Endometrium (tissue), 2 donors: ENCODE measurements at regions not wholly inside any gene's neighbourhood (a gene's known extent, or its start where the extent isn't known, plus 50 kb on each side); places are given as distances from the start of the nearest gene placed in this dataset.

Source experiments
- FAIRE-seq: peaks from 2 replicates; lab custom pipeline; 2012; peaks lifted over from hg19 to GRCh38; lab: Jason Lieb, UNC
- donor health status: control.
- donor health status: control.

DNA sequence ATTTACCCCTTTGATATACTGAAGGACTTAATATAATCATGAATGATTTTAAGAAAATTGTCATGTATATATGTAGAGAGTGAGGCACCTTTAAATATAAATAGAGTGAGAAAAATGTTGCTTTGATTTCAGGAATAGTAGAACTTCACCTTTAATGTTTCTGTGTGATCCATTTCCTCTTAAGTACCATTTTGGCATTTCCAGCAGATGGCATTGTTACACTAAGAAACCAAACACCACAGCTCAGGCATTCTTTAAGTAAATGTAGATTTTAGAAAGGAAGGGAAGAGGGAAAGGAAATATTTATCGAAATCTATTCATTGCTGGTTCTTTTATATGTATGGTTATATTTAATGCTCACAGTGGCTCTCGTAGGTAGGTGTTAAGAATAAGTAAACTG lies 556.7 kb upstream of the FBXO33 start:
- FAIRE-seq = peak; percentile 94

- FAIRE-seq = no peak
Observed at GRCh38 chr14:39984323-39984722, 552.1 kb upstream of the FBXO33 start.

DNA sequence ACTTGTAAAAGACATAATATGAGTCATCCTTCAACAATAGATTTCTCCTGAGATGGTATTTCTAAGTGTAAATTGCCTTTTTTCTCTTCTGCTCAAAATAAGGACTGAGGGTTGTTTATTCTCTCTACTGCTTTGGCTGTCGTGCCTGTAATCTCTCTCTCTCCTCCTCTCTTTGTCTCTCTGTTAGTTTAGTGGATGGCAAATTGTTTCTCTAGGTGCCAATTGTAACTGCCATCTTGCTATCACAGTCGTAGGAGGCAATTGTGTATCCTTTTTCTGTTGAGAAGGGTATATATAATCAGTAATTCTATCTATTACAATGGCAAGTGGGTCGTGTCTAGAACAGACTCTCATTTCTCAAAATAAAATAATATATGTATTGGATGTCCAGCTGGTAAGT lies 545.0 kb upstream of the FBXO33 start:
- no peak for FAIRE-seq

DNA sequence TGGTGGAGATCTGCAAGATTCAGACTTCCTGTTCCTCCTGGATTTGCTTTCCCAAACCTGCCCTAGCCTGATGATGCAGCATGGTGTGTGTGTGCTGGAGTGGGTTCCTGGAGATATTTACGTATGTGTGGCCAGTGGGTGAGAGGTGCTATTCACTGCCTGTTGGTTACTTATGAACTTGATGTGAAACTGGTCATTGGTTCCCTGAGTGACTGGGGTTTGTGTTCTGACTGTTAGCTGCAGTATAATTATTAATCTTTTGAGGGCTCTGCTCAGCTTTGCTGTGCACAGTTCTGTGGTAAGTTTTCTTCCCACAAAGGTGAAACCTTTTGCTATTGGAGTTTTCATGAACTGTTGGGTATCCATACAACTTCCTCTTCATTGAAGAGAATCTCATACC lies 541.8 kb upstream of the FBXO33 start:
- FAIRE-seq = no peak

DNA sequence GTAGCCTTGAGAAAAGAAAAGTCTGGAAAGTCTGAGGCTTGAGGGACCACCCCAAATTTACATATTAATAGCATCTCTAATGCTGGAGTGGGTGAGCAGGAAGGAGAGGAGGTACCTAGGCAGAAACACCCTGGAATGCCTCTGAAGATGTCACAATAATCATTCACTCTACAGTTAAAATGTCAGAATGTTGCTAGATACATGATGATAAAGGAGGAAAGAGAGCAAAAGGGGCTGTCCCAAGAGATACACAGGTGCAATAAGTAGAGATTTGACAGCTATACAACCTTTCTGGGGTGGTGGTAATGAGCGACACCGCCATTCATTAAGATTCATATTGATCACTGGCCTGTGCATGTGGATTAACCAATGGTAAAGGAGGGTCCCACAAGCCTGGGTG lies 540.5 kb upstream of the FBXO33 start:
- no peak for FAIRE-seq

DNA sequence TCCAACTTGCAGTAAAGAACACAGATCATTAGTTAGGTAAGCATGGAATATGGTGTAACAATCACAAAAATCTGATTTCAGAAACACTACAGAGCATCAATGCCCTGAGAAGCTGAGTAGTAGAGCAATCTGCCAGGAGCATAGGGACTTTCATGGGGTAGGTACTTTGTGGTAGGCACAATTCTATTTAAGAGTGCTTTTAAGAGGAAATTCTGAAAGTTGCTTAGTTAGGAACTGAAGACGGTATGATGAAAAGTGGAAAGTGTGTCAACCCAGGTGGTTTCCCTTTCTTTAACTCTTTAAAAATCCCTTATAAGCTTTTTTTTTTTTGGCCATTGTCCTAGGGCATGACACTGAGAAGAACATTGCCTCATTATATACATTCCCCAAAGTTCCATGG lies 535.7 kb upstream of the FBXO33 start:
- FAIRE-seq = no peak

GRCh38 chr14:39957987-39958386 lies 525.8 kb upstream of the FBXO33 start:
- no peak for FAIRE-seq

- FAIRE-seq = no peak
Observed at GRCh38 chr14:39957290-39957689, 525.1 kb upstream of the FBXO33 start.

GRCh38 chr14:39956372-39956771 lies 524.1 kb upstream of the FBXO33 start:
- FAIRE-seq = no peak

GRCh38 chr14:39948235-39948634 lies 516.0 kb upstream of the FBXO33 start:
- no peak for FAIRE-seq

DNA sequence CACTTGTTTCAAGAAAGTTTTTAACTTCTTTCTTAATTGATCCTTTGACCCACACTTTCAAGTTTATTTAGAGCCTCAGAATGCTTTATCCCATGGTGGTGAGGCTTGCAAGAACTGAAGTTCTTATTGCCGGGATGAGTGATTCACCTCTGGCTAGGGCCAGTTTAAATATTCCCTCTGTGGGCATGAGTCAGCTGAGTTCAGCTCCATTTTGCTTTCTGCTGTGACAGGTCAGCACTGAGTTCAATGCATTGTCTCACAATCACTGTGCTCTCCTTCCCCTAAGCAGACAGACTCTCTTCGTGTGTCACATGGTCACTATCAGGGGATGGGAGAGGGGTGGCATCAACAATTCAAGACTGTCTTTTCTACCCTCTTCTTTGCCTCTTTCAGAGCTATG lies 514.6 kb upstream of the FBXO33 start:
- no peak for FAIRE-seq

DNA sequence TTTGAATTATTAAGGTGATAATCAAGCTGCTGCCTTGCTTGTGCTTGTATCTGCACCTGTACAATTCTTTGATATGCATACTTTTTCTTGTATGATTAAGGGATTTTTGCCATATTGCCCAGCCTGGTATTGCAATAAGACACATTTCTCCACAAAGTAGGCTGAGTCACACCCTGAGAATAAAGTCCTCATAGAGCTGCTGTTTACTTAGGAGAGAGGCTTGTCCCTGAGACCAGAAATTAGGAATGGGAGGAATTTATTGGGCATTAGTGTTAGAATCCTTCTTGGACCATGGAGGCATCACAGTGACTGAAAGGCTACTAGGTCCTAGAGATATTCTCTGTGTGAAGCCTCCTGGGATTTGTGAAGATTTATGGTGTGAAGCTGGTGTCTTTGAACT lies 506.8 kb upstream of the FBXO33 start:
- FAIRE-seq = no peak

GRCh38 chr14:39912192-39913100 lies 480.2 kb upstream of the FBXO33 start:
- no peak for FAIRE-seq

- no peak for FAIRE-seq
Observed at GRCh38 chr14:39897657-39898056, 465.4 kb upstream of the FBXO33 start.

DNA sequence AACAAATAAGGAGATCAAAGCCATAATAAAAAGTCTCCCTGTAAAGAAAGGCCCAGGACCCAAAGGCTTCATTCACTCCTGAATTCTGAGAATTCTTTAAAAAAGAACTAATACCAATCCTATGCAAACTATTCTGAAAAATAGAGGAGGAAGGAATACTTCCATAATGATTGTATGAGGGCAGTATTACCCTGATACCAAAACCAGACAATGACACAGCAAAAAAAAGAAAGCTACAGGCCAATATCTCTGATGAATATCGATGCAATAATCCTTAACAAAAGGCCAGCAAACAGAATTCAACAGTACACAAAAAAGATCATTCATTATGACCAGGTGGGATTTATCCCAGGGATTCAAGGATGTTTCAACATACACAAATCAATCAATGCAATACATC lies 457.8 kb upstream of the FBXO33 start:
- FAIRE-seq = no peak

GRCh38 chr14:39884091-39884490 lies 451.9 kb upstream of the FBXO33 start:
- FAIRE-seq = no peak

GRCh38 chr14:39880965-39881364 lies 448.7 kb upstream of the FBXO33 start:
- FAIRE-seq = no peak

- no peak for FAIRE-seq
Observed at GRCh38 chr14:39880106-39880695, 448.0 kb upstream of the FBXO33 start.

- no peak for FAIRE-seq
Observed at GRCh38 chr14:39877577-39878190, 445.5 kb upstream of the FBXO33 start.

DNA sequence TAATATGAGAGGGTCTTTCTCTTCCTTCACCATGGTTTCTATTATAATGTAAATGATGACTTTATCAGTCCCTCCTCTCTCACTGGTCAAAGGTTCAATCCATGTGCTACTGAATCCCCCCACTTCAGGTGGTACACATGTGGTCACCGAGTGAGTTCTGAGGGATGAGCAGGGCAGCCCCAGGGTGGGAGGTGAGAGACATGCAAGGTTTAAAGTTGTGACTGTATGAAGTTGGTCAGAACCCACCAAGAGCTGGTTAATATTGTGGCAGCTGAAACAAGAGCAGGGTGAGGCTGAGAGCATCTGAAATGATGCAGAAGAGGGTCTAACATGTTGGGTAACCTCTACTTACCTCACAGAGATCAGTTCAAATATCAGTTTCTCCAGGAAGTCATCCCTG lies 444.7 kb upstream of the FBXO33 start:
- no peak for FAIRE-seq

DNA sequence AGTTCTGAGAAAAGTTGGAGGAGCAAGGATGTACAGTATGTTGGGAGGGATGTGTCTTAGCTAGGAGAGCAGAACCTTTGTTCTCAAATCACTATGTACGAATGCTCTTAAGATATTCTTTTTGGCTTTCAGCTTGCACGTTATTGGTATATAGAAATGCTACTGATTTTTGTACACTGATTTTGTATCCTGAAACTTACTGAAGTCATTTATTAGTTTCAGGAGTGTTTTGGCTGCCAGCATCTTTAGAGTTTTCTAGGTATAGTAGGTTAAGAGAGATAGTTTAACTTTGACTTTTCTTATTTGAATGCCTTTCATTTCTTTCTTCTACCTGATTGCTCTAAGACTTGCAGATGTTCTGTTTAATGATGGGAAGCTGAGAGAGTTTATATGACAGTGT lies 442.8 kb upstream of the FBXO33 start:
- no peak for FAIRE-seq

- no peak for FAIRE-seq
Observed at GRCh38 chr14:39873791-39874190, 441.6 kb upstream of the FBXO33 start.

DNA sequence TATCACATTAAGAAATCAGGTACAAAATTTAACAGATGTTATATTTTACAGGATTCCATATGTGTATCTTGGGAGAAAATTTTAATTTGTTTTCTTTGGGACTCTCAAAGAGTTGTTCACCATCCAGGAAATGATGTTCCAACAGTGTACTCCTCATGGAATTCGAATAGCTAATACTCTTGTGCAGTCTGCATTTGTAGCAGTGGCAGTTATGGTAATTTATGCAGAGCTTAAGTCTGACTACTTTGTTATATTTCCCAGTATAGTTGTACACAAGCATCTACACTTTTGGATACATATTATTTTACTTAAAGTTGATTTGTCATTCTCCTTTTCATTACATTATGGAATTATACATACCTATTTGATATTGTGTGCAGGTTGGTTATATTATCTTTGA lies 436.7 kb upstream of the FBXO33 start:
- FAIRE-seq = no peak
